GM21723 (cell line): ENCODE measurements at regions not wholly inside any gene's neighbourhood (a gene's known extent, or its start where the extent isn't known, plus 50 kb on each side); places are given as distances from the start of the nearest gene placed in this dataset.
"Not testable (repeated sequence)": the region's sequence is repeated elsewhere in the genome, so short reads cannot be mapped to it uniquely, and the experiment has no call there.

Experiments used
- ATAC-seq: cut with Tn5 transposase; IDR thresholded peaks from one replicate; pipeline ENCODE4 v1.9.1; 2021; ENCODE audit warnings: mild to moderate bottlenecking, moderate library complexity; ENCODE audit not compliant: unreplicated experiment

GRCh38 chr16:17988839-17989238, 347.7 kb downstream of the NPIPA8 start:
- no peak for ATAC-seq

GRCh38 chr16:17986991-17987390, 349.5 kb downstream of the NPIPA8 start:
- no peak for ATAC-seq

DNA sequence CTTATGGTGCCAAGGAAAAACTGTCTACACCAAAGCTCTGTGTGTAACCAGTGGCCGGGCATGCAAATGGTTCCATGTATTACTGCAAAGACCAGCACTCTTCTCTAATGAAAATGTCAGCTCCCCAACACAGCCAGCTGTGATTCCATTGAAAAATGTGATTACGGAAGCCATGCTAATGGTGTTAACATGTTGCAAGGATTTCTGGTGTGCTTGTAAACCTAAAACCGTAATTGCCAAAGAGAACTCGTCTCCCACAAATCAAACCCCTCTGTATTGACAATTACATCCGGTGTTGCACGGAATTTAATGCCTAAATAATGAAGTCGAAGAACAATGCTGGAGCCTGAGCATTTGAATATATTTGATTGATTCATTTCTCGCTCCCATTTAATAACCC, 351.7 kb downstream of the NPIPA8 start:
- no peak for ATAC-seq

DNA sequence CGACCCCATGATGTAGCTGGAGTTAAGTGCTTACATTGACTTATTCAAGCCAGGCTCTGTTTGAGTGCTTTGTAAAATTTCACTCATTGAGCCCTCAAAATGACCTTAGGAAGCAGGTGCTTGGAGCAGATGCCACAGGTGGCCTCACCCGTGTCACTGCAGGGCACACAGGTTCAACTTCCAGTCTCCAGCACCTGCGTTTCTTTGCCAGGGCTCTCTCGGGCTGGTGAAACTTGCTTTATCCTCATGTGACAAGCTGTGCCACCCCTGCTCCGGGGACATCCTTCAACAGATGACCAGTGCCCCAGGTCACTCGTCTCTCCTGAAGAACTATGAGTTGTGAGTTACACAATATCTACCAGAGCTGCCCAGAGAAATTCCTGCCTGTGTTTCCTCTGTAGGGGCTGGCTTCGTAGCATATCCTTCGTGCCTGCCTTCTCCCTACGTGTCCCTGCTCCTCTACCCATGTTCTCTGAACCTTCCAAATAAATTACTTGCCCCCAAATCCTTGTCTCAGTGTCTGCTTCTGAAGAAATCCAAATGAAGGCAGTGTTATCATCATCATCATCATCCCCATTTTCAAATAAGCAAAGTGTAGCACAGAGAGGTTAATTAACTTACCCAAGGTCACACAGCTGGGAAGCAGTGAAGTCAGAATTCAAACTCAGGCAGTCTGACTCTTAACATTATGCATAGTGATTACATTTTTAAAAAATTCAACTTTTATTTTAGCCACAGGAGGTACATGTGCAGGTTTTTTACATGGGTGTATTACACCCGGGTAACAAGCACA, 352.5 kb downstream of the NPIPA8 start:
- ATAC-seq: no peak

GRCh38 chr16:17983114-17983513, 353.4 kb downstream of the NPIPA8 start:
- ATAC-seq: no peak

GRCh38 chr16:17977260-17977659, 359.3 kb downstream of the NPIPA8 start:
- no peak for ATAC-seq

DNA sequence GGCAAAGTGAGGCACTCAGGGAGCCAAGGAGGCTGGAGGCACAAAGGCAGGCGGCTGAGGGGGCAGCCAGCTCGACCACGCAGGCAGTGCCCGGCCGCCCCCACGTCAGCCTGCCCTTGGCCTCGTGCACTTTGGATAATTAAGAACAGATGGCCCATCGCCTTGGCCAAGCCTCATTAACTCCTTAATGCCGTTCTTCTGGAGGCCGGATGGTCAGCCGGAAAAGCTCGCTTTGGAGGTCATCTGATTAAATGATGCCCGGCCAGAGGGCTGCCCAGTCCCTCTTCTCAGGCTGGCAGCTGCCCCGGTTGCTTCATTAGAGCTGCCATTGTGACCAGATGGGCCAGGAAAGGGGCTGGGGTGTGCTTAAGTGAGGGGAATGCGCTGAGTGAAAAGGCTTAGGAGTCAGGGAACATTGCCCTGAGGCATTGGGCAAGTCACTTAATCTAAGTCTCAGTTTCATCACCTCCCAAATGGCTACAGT, 364.0 kb downstream of the NPIPA8 start:
- no peak for ATAC-seq

DNA sequence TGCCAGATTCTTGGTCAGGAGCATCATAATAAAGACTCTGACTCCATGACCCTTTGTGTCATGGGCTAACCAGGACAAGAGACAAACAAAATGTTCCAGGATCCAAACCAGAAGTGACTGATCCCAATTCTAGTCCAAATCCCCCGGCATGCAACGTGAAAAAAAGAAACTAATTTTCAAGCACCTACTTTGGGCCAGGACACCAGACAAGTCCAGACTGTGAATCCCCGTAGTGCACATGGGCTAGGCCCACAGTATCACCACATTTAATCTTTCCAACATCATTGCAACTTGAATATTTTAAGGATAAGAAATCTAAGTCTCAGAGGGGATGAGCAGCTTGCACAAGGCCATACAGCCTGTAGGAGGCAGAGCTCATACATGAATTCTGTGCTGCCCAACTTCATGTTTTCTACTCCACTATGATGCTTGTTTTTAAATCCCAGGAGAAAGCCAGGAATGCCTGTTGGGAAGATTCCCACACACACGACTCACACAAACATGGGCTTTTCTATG, 365.7 kb downstream of the NPIPA8 start:
- no peak for ATAC-seq

DNA sequence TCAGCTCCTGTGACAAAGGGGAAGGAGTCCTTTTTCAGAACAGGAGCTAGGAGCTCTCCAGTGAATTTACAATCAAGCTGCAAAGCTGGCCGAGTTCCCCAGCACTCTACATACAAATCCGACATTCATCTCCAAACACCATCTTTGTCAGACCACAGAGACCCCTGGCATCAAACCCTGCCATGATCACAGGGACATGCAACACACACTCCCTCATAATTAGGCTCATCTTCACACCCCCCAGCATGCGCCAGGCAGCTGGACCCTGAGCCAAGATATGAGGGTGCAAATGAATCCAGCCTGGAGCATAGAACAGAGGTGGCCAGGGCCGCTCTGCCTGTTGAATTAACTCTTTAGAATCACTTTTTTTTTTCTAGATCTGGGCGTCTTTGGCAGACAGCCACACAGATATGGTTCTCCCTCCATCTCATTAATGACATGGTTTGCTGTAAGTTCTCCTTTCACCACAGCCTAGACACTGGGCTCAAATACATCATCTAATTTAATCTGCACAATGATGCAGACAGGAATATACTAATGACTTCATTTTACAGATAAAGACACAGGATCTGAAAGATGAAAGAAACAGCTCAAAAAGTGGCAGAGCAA, 366.3 kb downstream of the NPIPA8 start:
- no peak for ATAC-seq

- ATAC-seq: no peak
Observed at GRCh38 chr16:17965133-17965900, 371.2 kb downstream of the NPIPA8 start.

DNA sequence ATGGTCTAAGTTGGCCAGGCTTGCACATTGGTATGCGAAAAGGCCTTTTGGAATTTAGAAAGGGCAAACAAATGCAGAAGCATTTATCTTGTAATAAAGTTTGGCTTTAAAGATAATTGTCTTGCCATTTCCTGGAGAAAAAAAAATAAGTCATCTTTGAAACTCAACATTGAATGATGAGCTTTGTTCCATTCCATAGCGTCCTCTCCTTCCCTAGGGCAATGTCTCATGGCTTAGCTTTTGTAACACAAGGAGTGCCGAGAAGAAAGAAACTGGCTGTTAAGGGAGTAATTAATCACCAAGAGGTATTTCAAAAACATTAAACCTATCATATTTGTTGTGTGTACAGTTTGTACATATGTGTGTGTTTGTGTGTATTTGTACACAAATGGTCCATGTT, 372.3 kb downstream of the NPIPA8 start:
- no peak for ATAC-seq

- no peak for ATAC-seq
Observed at GRCh38 chr16:17963185-17963836, 373.2 kb downstream of the NPIPA8 start.

- ATAC-seq: no peak
Observed at GRCh38 chr16:17962726-17963125, 373.8 kb downstream of the NPIPA8 start.

DNA sequence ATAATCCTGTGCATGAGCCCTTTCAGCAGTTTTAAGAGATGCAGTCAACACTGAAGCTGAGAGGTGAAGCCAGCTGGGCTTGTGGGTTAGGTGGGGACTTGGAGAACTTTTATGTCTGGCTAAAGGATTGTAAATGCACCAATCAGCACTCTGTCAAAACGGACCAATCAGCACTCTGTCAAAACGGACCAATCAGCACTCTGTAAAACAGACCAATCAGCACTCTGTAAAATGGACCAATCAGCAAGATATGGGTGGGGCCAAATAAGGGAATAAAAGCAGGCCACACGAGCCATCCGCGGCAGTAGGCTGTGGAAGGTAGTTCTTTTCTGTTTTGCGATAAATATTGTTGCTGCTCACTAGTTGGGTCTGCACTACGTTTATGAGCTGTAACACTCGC, 374.7 kb downstream of the NPIPA8 start:
- not testable (repeated sequence) for ATAC-seq

- no peak for ATAC-seq
Observed at GRCh38 chr16:17951378-17951777, 385.2 kb downstream of the NPIPA8 start.

DNA sequence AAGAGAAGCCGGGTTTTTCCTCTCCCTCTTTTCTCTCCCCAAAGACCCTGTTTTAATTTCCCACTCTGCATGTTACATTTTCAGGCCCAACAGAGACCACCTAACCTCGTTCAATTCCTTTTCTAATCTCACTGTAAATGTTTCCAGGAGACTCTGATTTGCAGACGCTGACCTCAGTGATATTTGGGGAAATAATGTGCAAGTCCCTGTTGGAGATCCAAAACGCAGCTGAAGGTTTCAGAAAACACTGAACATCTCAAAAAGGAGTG, 386.6 kb downstream of the NPIPA8 start:
- ATAC-seq: no peak

DNA sequence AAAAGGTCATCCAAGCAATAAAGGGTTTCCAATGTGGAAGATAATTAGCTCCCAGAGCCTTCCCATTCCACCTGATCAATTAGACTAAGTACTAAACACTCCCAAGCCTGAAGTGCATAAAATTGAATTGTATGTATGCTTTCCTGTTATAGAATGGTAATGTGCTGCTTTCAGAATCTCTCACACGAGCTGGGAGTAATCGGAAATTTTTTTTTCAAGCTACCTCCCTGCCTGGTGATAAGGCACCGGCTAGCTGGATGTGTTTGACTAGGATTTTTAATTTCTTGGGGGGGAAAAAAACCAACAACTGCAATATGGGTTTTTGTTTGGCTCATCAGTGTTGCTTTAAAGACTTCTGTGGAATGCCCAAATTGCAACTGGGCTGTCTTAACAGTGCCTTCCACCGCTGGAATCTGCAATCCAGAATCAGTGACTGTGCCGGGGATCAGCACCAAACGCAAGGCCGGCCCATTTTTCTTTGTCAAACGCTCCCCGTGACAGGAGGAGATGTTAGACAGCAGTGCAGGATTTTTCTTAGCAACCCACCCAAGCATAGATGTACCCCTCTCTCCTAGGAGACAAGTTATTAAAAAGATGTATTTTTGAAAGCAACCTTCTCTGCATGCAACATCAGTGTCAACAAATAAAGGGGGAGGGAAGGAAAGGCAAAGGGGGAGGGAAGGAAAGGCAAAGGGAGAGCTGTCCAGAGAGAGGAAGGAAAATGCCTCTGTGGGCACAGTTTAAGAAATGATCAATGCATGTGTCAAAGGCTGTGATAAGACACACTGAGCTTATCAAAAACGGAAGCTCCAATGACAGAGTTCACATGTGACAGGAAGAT, 387.2 kb downstream of the NPIPA8 start:
- ATAC-seq: no peak

GRCh38 chr16:17947637-17948036, 388.9 kb downstream of the NPIPA8 start:
- no peak for ATAC-seq

- no peak for ATAC-seq
Observed at GRCh38 chr16:17947165-17947564, 389.4 kb downstream of the NPIPA8 start.

DNA sequence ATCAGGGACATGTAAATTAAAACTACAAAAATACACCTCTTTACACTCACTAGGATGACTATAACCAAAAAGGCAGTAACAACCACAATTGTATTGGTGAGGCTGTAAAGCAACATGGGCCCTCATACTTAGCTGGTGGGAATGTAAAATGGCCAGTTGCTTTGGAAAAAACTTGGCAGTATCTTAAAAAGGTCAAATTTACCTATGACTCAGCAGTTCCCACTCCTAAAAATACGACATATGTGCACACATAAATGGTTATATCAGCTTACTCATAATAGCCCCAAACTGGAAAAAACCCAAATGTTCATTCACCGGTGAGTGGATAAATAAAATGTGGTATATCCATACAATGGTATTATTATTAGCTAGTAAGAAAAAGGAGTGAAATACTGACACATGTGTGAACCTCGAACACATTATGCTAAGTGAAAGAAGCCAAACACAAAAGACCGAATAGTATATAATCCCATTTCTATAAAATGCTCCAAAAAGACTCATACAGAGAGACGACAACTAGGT, 391.4 kb downstream of the NPIPA8 start:
- ATAC-seq: no peak
